Osteocyte (in vitro differentiated cells): ENCODE measurements at regions not wholly inside any gene's neighbourhood (a gene's known extent, or its start where the extent isn't known, plus 50 kb on each side); places are given as distances from the start of the nearest gene placed in this dataset.
A peak's percentile ranks its signal among the peaks of the same experiment; 100 is the strongest.
"Not testable (repeated sequence)": the region's sequence is repeated elsewhere in the genome, so short reads cannot be mapped to it uniquely, and the experiment has no call there.

ENCODE experiments used
- DNase-seq: peaks from one replicate; pipeline ENCODE4 v3.0.0; 2021; ENCODE audit warnings: mixed read lengths; ENCODE audit not compliant: unreplicated experiment; ENCODE audit errors: extremely low spot score
- H3K27ac Mint-ChIP-seq: one replicate; pipeline ENCODE4 v1.8.0; 2021; ENCODE audit warnings: mild to moderate bottlenecking, mixed read lengths; ENCODE audit not compliant: unreplicated experiment
- H3K27me3 Mint-ChIP-seq: one replicate; pipeline ENCODE4 v1.8.0; 2021; ENCODE audit warnings: mixed read lengths; ENCODE audit not compliant: unreplicated experiment
- H3K36me3 Mint-ChIP-seq: one replicate; pipeline ENCODE4 v1.8.0; 2021; ENCODE audit warnings: mixed read lengths; ENCODE audit not compliant: unreplicated experiment
- H3K4me1 Mint-ChIP-seq: one replicate; pipeline ENCODE4 v1.8.0; 2021; ENCODE audit warnings: mixed read lengths; ENCODE audit not compliant: unreplicated experiment
- H3K4me3 Mint-ChIP-seq: one replicate; pipeline ENCODE4 v1.8.0; 2021; ENCODE audit warnings: mild to moderate bottlenecking, moderate library complexity, mixed read lengths; ENCODE audit not compliant: unreplicated experiment
- H3K9me3 Mint-ChIP-seq: one replicate; pipeline ENCODE4 v1.8.0; 2021; ENCODE audit warnings: mixed read lengths; ENCODE audit not compliant: unreplicated experiment

GRCh38 chr6:26859771-26860163, 200.2 kb upstream of the ZNF322 start:
- H3K4me3 Mint-ChIP-seq, DNase-seq, H3K4me1 Mint-ChIP-seq, H3K27me3 Mint-ChIP-seq, H3K27ac Mint-ChIP-seq, H3K36me3 Mint-ChIP-seq, H3K9me3 Mint-ChIP-seq: not testable (repeated sequence)

GRCh38 chr6:26861913-26862312, 202.4 kb upstream of the ZNF322 start:
- H3K4me3 Mint-ChIP-seq, H3K4me1 Mint-ChIP-seq, DNase-seq, H3K27me3 Mint-ChIP-seq, H3K27ac Mint-ChIP-seq, H3K36me3 Mint-ChIP-seq, H3K9me3 Mint-ChIP-seq: not testable (repeated sequence)

- not testable (repeated sequence) for H3K4me1 Mint-ChIP-seq, DNase-seq, H3K27me3 Mint-ChIP-seq, H3K27ac Mint-ChIP-seq, H3K9me3 Mint-ChIP-seq, H3K36me3 Mint-ChIP-seq, H3K4me3 Mint-ChIP-seq
Observed at GRCh38 chr6:26863641-26864040, 204.1 kb upstream of the ZNF322 start.

GRCh38 chr6:26898785-26899184, 239.2 kb upstream of the ZNF322 start:
- DNase-seq, H3K36me3 Mint-ChIP-seq, H3K27me3 Mint-ChIP-seq, H3K9me3 Mint-ChIP-seq, H3K4me3 Mint-ChIP-seq, H3K27ac Mint-ChIP-seq, H3K4me1 Mint-ChIP-seq: not testable (repeated sequence)

GRCh38 chr6:26924206-26924605, 264.7 kb upstream of the ZNF322 start:
- not testable (repeated sequence) for H3K4me3 Mint-ChIP-seq, DNase-seq

GRCh38 chr6:26928190-26928589, 268.6 kb upstream of the ZNF322 start:
- not testable (repeated sequence) for H3K4me1 Mint-ChIP-seq, H3K27me3 Mint-ChIP-seq, DNase-seq, H3K9me3 Mint-ChIP-seq, H3K27ac Mint-ChIP-seq, H3K36me3 Mint-ChIP-seq, H3K4me3 Mint-ChIP-seq

More at GRCh38 chr6:26924206-26924605, 264.7 kb upstream of the ZNF322 start:
- H3K4me1 Mint-ChIP-seq, H3K9me3 Mint-ChIP-seq, H3K27ac Mint-ChIP-seq, H3K27me3 Mint-ChIP-seq, H3K36me3 Mint-ChIP-seq: not testable (repeated sequence)

- H3K9me3 Mint-ChIP-seq, H3K27ac Mint-ChIP-seq, DNase-seq, H3K36me3 Mint-ChIP-seq, H3K27me3 Mint-ChIP-seq, H3K4me3 Mint-ChIP-seq, H3K4me1 Mint-ChIP-seq: not testable (repeated sequence)
Observed at GRCh38 chr6:26937258-26937657, 277.7 kb upstream of the ZNF322 start.

- H3K27me3 Mint-ChIP-seq, result not testable (repeated sequence)
Observed at GRCh38 chr6:26951211-26951610, 291.7 kb upstream of the ZNF322 start.

GRCh38 chr6:26956078-26956600, 291.4 kb upstream of the PRSS16 start:
- DNase-seq, H3K4me1 Mint-ChIP-seq, H3K9me3 Mint-ChIP-seq, H3K27me3 Mint-ChIP-seq, H3K36me3 Mint-ChIP-seq: not testable (repeated sequence)
- H3K4me3 Mint-ChIP-seq, result peak overlapping the region; percentile 76
- H3K27ac Mint-ChIP-seq, result peak overlapping the region; percentile 86

More at GRCh38 chr6:26951211-26951610, 291.7 kb upstream of the ZNF322 start:
- H3K36me3 Mint-ChIP-seq, H3K27ac Mint-ChIP-seq, DNase-seq, H3K4me3 Mint-ChIP-seq, H3K4me1 Mint-ChIP-seq, H3K9me3 Mint-ChIP-seq: not testable (repeated sequence)
